H1 (cell line): ENCODE measurements at regions not wholly inside any gene's neighbourhood (a gene's known extent, or its start where the extent isn't known, plus 50 kb on each side); places are given as distances from the start of the nearest gene placed in this dataset.

Source experiments
- CTCF ChIA-PET: fragments of 300-600 bp; sonication (Branson Sonifier 250); formaldehyde crosslinking; loops from one replicate; lab custom pipeline; 2021; ENCODE audit not compliant: partially characterized antibody; lab: Charles Lee
- POLR2A ChIA-PET: fragments of 300-600 bp; sonication (Branson Sonifier 250); formaldehyde crosslinking; loops from one replicate; lab custom pipeline; 2021; ENCODE audit warnings: inconsistent platforms; ENCODE audit not compliant: partially characterized antibody; lab: Charles Lee
- DNase-seq, 2 experiments: peaks; one replicate each; pipeline versions ENCODE4 v3.0.0 to v3.0.0-alpha.2; 2010 to 2022; ENCODE audit warnings: low spot score in 2 of 2, low read depth in 1 of 2, mixed read lengths in 1 of 2
- FAIRE-seq: peaks from 2 replicates; lab custom pipeline; 2011; peaks lifted over from hg19 to GRCh38; lab: Jason Lieb, UNC
- H2AFZ ChIP-seq: 2 replicates; pipeline ENCODE4 v1.8.1; 2012; ENCODE audit warnings: low read length, inconsistent platforms
- H2AK5ac ChIP-seq: 2 replicates; pipeline ENCODE4 v1.6.1; 2013; ENCODE audit warnings: low read depth, low read length
- H2BK120ac ChIP-seq: replicated peaks from 2 replicates; pipeline ENCODE3; 2013; ENCODE audit warnings: low read depth, low read length, inconsistent platforms
- H2BK12ac ChIP-seq: 2 replicates; pipeline ENCODE4 v1.6.1; 2013; ENCODE audit warnings: low read depth, low read length
- H2BK15ac ChIP-seq: 2 replicates; pipeline ENCODE4 v1.6.1; 2013; ENCODE audit warnings: low read length
- H2BK20ac ChIP-seq: 2 replicates; pipeline ENCODE4 v1.6.1; 2013; ENCODE audit warnings: low read length
- H2BK5ac ChIP-seq: 2 replicates; pipeline ENCODE4 v1.6.1; 2013; ENCODE audit warnings: low read depth, low read length
- H3K14ac ChIP-seq: 2 replicates; pipeline ENCODE4 v1.6.1; 2013; ENCODE audit warnings: inconsistent platforms; ENCODE audit not compliant: insufficient read length
- H3K18ac ChIP-seq: 2 replicates; pipeline ENCODE4 v1.6.1; 2013; ENCODE audit warnings: low read length; ENCODE audit errors: extremely low read depth
- H3K23ac ChIP-seq: 2 replicates; pipeline ENCODE4 v1.6.1; 2013; ENCODE audit warnings: inconsistent platforms; ENCODE audit not compliant: insufficient read length
- H3K23me2 ChIP-seq: 2 replicates; pipeline ENCODE4 v1.6.1; 2013; ENCODE audit warnings: low read depth, low read length
- H3K27ac ChIP-seq: 2 replicates; pipeline ENCODE4 v1.6.1; 2011; ENCODE audit warnings: low read depth, low read length, inconsistent platforms
- H3K27me3 ChIP-seq, 4 experiments: replicated peaks in 1 of 4; 1 replicate in 1 of 4; 2 replicates in 3 of 4; pipeline versions ENCODE4 v1.6.1 to v1.8.1; 2011 to 2013; ENCODE audit warnings: low read length in 3 of 4, mild to moderate bottlenecking in 3 of 4, inconsistent platforms in 2 of 4, mixed read lengths in 2 of 4, moderate library complexity in 1 of 4; ENCODE audit not compliant: control insufficient read depth in 3 of 4, insufficient read depth in 3 of 4; ENCODE audit errors: extremely low read depth in 1 of 4
- H3K36me3 ChIP-seq, 4 experiments: 2 replicates each; pipeline versions ENCODE4 v1.6.1 to v1.8.1; 2011 to 2013; ENCODE audit warnings: mild to moderate bottlenecking in 4 of 4, low read length in 3 of 4, moderate library complexity in 2 of 4, control low read depth in 1 of 4, inconsistent platforms in 1 of 4; ENCODE audit not compliant: insufficient read depth in 4 of 4, control insufficient read depth in 2 of 4
- H3K4ac ChIP-seq: replicated peaks from 2 replicates; pipeline ENCODE3; 2013; ENCODE audit warnings: low read length, low read depth, mixed read lengths, inconsistent platforms; ENCODE audit not compliant: insufficient read length
- H3K4me1 ChIP-seq, 4 experiments: replicated peaks in 1 of 4; 1 replicate in 1 of 4; 2 replicates in 3 of 4; pipeline versions ENCODE4 v1.6.1 to v1.8.1; 2011 to 2013; ENCODE audit warnings: low read length in 3 of 4, inconsistent platforms in 2 of 4, mixed read lengths in 1 of 4; ENCODE audit not compliant: insufficient read depth in 4 of 4, control insufficient read depth in 3 of 4
- H3K4me2 ChIP-seq, 2 experiments: 2 replicates each; pipeline versions ENCODE4 v1.6.1 to v1.8.1; 2011 to 2013; ENCODE audit warnings: low read depth in 2 of 2, low read length in 2 of 2, control low read depth in 1 of 2, inconsistent platforms in 1 of 2, mild to moderate bottlenecking in 1 of 2; ENCODE audit not compliant: insufficient read depth in 1 of 2
- H3K4me3 ChIP-seq, 4 experiments: fragments of 200-600, 300-600 bp in 1 of 4; sonication (generic), shearing (Covaris generic), sonication (Bioruptor Twin) in 1 of 4; 2 replicates each; pipeline versions ENCODE4 v1.5.1 to v1.8.1; 2011 to 2016; ENCODE audit warnings: low read length in 4 of 4, low read depth in 3 of 4, control low read depth in 2 of 4, inconsistent platforms in 2 of 4, mild to moderate bottlenecking in 2 of 4, mixed read lengths in 1 of 4, moderate library complexity in 1 of 4; ENCODE audit not compliant: insufficient read depth in 2 of 4; ENCODE audit errors: extremely low read depth in 1 of 4
- H3K56ac ChIP-seq: replicated peaks from 2 replicates; pipeline ENCODE3; 2013; ENCODE audit warnings: low read depth, mild to moderate bottlenecking, mixed read lengths, low read length, inconsistent platforms; ENCODE audit not compliant: insufficient read length
- H3K79me1 ChIP-seq: 2 replicates; pipeline ENCODE4 v1.6.1; 2013; ENCODE audit warnings: low read depth, low read length, control low read depth
- H3K79me2 ChIP-seq, 2 experiments: 2 replicates each; pipeline versions ENCODE4 v1.6.1 to v1.8.1; 2012 to 2013; ENCODE audit warnings: low read length in 2 of 2, mild to moderate bottlenecking in 2 of 2, inconsistent platforms in 1 of 2; ENCODE audit not compliant: insufficient read depth in 2 of 2, control insufficient read depth in 1 of 2
- H3K9ac ChIP-seq, 4 experiments: replicated peaks in 1 of 4; 1 replicate in 1 of 4; 2 replicates in 3 of 4; pipeline versions ENCODE4 v1.6.1 to v1.8.1; 2011 to 2013; ENCODE audit warnings: low read depth in 3 of 4, low read length in 3 of 4, control low read depth in 2 of 4, mild to moderate bottlenecking in 2 of 4, moderate library complexity in 2 of 4, inconsistent platforms in 1 of 4; ENCODE audit errors: extremely low read depth in 1 of 4
- H3K9me3 ChIP-seq, 2 experiments: 2 replicates each; pipeline versions ENCODE4 v1.6.1 to v1.8.1; 2012 to 2013; ENCODE audit warnings: mild to moderate bottlenecking in 2 of 2, moderate library complexity in 2 of 2, control low read depth in 1 of 2, inconsistent platforms in 1 of 2, low read depth in 1 of 2, low read length in 1 of 2, mixed read lengths in 1 of 2; ENCODE audit not compliant: insufficient read depth in 2 of 2
- H4K20me1 ChIP-seq, 2 experiments: replicated peaks in 1 of 2; 2 replicates each; pipeline versions ENCODE3 to v1.8.1; 2011 to 2013; ENCODE audit warnings: inconsistent platforms in 2 of 2, low read length in 2 of 2, mild to moderate bottlenecking in 1 of 2; ENCODE audit not compliant: insufficient read depth in 2 of 2, control insufficient read depth in 1 of 2
- H4K5ac ChIP-seq: 2 replicates; pipeline ENCODE4 v1.6.1; 2013; ENCODE audit warnings: low read length, low read depth, mixed read lengths, inconsistent platforms; ENCODE audit not compliant: insufficient read length
- H4K8ac ChIP-seq: 2 replicates; pipeline ENCODE4 v1.8.0; 2013; ENCODE audit warnings: mild to moderate bottlenecking, moderate library complexity, low read length, inconsistent platforms; ENCODE audit not compliant: insufficient read depth; ENCODE audit errors: extremely low read depth
- H4K91ac ChIP-seq: replicated peaks from 2 replicates; pipeline ENCODE3; 2013; ENCODE audit warnings: low read length, mixed read lengths, inconsistent platforms; ENCODE audit not compliant: insufficient read length
- BACH1 ChIP-seq: IDR thresholded peaks from 2 replicates; pipeline ENCODE4 v1.6.1; 2012; ENCODE audit warnings: low read length, improper control_type of control experiment
- BRCA1 ChIP-seq: IDR thresholded peaks from 2 replicates; pipeline ENCODE4 v1.6.1; 2012; ENCODE audit warnings: low read depth, low read length, improper control_type of control experiment
- CHD1 ChIP-seq: IDR thresholded peaks from 2 replicates; pipeline ENCODE4 v1.6.1; 2012; ENCODE audit warnings: low read depth, low read length, improper control_type of control experiment
- FOSL1 ChIP-seq: IDR thresholded peaks from 2 replicates; pipeline ENCODE4 v1.6.1; 2011; ENCODE audit warnings: mild to moderate bottlenecking, low read depth, low read length, moderate library complexity; ENCODE audit not compliant: insufficient read depth
- GTF2F1 ChIP-seq: IDR thresholded peaks from 2 replicates; pipeline ENCODE4 v1.6.1; 2012; ENCODE audit warnings: low read depth, low read length, improper control_type of control experiment, borderline replicate concordance
- HDAC2 ChIP-seq, 2 experiments: fragments of 300-600 bp in 1 of 2; sonication (generic) in 1 of 2; IDR thresholded peaks; 2 replicates each; pipeline ENCODE4 v1.6.1; 2011 to 2012; ENCODE audit warnings: low read depth in 2 of 2, low read length in 2 of 2, mild to moderate bottlenecking in 2 of 2, moderate library complexity in 2 of 2, borderline replicate concordance in 1 of 2, inconsistent platforms in 1 of 2
- JUND ChIP-seq: IDR thresholded peaks from 2 replicates; pipeline ENCODE4 v1.6.1; 2011; ENCODE audit warnings: mild to moderate bottlenecking, improper control_type of control experiment, low read length
- MAFK ChIP-seq: IDR thresholded peaks from 2 replicates; pipeline ENCODE4 v1.6.1; 2012; ENCODE audit warnings: low read depth, mild to moderate bottlenecking, improper control_type of control experiment, low read length
- RNF2 ChIP-seq: fragments of 200-900, 300-1000 bp; sonication (generic); IDR thresholded peaks from 2 replicates; pipeline ENCODE4 v1.7.1; 2016; ENCODE audit warnings: borderline replicate concordance, low read depth, mild to moderate bottlenecking, antibody characterized with exemption, low read length; ENCODE audit not compliant: poor library complexity, severe bottlenecking; ENCODE audit errors: missing control alignments
- SAP30 ChIP-seq: fragments of 300-600 bp; sonication (generic); IDR thresholded peaks from 2 replicates; pipeline ENCODE4 v1.7.1; 2012; ENCODE audit warnings: low read length, moderate library complexity, mild to moderate bottlenecking, inconsistent platforms; ENCODE audit not compliant: insufficient read depth, insufficient replicate concordance
- TEAD4 ChIP-seq: IDR thresholded peaks from 2 replicates; pipeline ENCODE4 v1.6.1; 2012; ENCODE audit warnings: low read depth, low read length, inconsistent platforms, mixed read lengths
- WGBS, 2 experiments: shearing (Covaris generic) in 1 of 2; methylation state at CpG; one replicate each; pipeline versions ENCODE4 v1.1.6 to v1.1.7; 2013 to 2015; ENCODE audit warnings: low lambda C conversion rate in 2 of 2, mixed read lengths in 2 of 2, inconsistent platforms in 1 of 2, low coverage in 1 of 2, missing lambda C conversion rate in 1 of 2; ENCODE audit not compliant: insufficient replicate concordance in 2 of 2, insufficient coverage in 1 of 2, insufficient read length in 1 of 2; ENCODE audit errors: extremely low coverage in 1 of 2, missing lambda C conversion rate in 1 of 2; 5-methylcytosine and 5-hydroxymethylcytosine counted together
- TF ChIP-seq, protein P1 (sequence below): IDR thresholded peaks from 2 replicates; pipeline ENCODE4 v1.6.1; 2012; ENCODE audit warnings: low read length, inconsistent platforms

GRCh38 chr6:113077794-113078193, 730.7 kb downstream of the RFPL4B start:
- Histone ChIP-seq H2AK5ac (no peak overlapping the region), H3K79me1 (no peaks in the 10 kb centered on the region), H4K8ac (no peak overlapping the region), H3K14ac (no peak overlapping the region), H3K18ac (no peak overlapping the region), H2BK120ac (no peak overlapping the region), H2BK20ac (no peak overlapping the region), H3K79me2 (no peaks in the 10 kb centered on the region), H3K36me3 (no peaks in the 10 kb centered on the region), H3K27me3 (no peaks in the 10 kb centered on the region), H2BK15ac (no peak overlapping the region), H3K4me3 (no peak overlapping the region), H3K23me2 (no peaks in the 10 kb centered on the region), H3K23ac (no peak overlapping the region), H3K56ac (no peak overlapping the region), H2BK5ac (no peak overlapping the region), H3K9ac (no peak overlapping the region), H3K4me1 (no peaks in the 10 kb centered on the region), H3K9me3 (no peaks in the 10 kb centered on the region), H4K5ac (no peak overlapping the region), H4K91ac (no peak overlapping the region), H3K4ac (peak overlapping the region; percentile 51), H4K20me1 (no peaks in the 10 kb centered on the region), H2AFZ (no peak overlapping the region), H2BK12ac (no peak overlapping the region), H3K4me2 (no peak overlapping the region), H3K27ac (no peak overlapping the region)
- ChIA-PET POLR2A (no interaction called here), CTCF (interaction anchor here (1.0 kb wide), 1 partner anchor 11 kb away, joined by 3 read pairs; no protein-coding TSS in a partner anchor)
- DNase-seq (no peak), FAIRE-seq (no peak)
- no peak for TF ChIP-seq GTF2F1
- no peak for TF ChIP-seq BRCA1
- TF ChIP-seq BACH1: no peak
- no peak for TF ChIP-seq HDAC2 (IDR thresholded peaks at IDR 0.05; ENCODE audit: borderline replicate concordance in 1 of 2, low read depth in 2 of 2, low read length in 2 of 2)
- no peak for TF ChIP-seq FOSL1
- TF ChIP-seq MAFK: no peak
- TF ChIP-seq TEAD4: no peak
- TF ChIP-seq CHD1: no peak
- no peak for TF ChIP-seq RNF2
- TF ChIP-seq JUND: no peak
- no peak for TF ChIP-seq SAP30
- TF ChIP-seq, protein P1, sequence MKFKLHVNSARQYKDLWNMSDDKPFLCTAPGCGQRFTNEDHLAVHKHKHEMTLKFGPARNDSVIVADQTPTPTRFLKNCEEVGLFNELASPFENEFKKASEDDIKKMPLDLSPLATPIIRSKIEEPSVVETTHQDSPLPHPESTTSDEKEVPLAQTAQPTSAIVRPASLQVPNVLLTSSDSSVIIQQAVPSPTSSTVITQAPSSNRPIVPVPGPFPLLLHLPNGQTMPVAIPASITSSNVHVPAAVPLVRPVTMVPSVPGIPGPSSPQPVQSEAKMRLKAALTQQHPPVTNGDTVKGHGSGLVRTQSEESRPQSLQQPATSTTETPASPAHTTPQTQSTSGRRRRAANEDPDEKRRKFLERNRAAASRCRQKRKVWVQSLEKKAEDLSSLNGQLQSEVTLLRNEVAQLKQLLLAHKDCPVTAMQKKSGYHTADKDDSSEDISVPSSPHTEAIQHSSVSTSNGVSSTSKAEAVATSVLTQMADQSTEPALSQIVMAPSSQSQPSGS: no peak
- WGBS, 2 experiments: 94% methylated on average over 2 of the region's 2 CpGs; no CpG with 5 or more reads in 1 of the 2 experiments
